ENCODE measurements at regions not wholly inside any gene's neighbourhood (a gene's known extent, or its start where the extent isn't known, plus 50 kb on each side); places are given as distances from the start of the nearest gene placed in this dataset.

DNA sequence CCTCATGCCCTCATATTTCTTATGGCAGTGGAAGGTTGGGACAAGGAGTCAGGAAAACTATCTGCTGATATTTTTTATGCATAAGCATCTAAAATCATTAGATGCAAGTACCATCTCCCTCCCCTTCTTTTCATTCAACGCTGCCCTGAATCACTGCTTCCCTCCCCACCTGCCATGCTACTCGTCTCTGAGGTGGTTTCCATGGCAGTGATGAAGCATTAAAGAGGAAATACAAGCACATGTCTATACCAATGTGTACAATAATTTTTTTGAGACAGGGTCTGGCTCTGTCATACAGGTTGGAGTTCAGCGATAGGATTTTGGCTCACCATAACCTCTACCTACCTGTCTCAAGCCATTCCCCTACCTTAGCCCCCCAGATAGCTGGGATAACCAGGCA, 67.5 kb upstream of the SETMAR start:
- Histone ChIP-seq H2BK15ac (ENCODE audit: low read depth, low read length) (no peak overlapping the region), H3K4me1 (ENCODE audit: control insufficient read depth, insufficient read depth, low read length) (no peaks in the 10 kb centered on the region), H3K18ac (ENCODE audit: low read depth, low read length) (no peak overlapping the region), H3K79me1 (ENCODE audit: low read depth in 1 of 2, low read length in 2 of 2) (no peaks in the 10 kb centered on the region), H2BK120ac (ENCODE audit: low read depth, low read length) (no peak overlapping the region), H2BK20ac (ENCODE audit: low read depth, low read length) (no peak overlapping the region), H2AK5ac (ENCODE audit: low read depth, low read length) (no peak overlapping the region), H3K9me3 (ENCODE audit: control insufficient read depth, insufficient read depth, low read length) (no peaks in the 10 kb centered on the region), H3K27me3 (ENCODE audit: control insufficient read depth, insufficient read depth, low read length) (no peaks in the 10 kb centered on the region), H3K9ac (ENCODE audit: low read depth, low read length) (no peak overlapping the region), H3K56ac (ENCODE audit: extremely low read depth, insufficient read depth, low read length) (no peak overlapping the region), H2AK9ac (replicated peaks; ENCODE audit: low read depth, low read length, poor library complexity) (no peak overlapping the region), H4K8ac (ENCODE audit: low read depth in 2 of 2, low read length in 2 of 2) (no peak overlapping the region), H3K36me3 (ENCODE audit: control insufficient read depth, insufficient read depth, low read length) (no peaks in the 10 kb centered on the region), H3K23ac (ENCODE audit: low read depth, low read length) (no peak overlapping the region), H3K9me1 (ENCODE audit: insufficient read depth, low read length) (no peaks in the 10 kb centered on the region), H2AFZ (replicated peaks; ENCODE audit: low read length, poor library complexity) (no peak overlapping the region), H2BK5ac (ENCODE audit: low read depth, low read length, poor library complexity, severe bottlenecking) (no peak overlapping the region), H3K4ac (ENCODE audit: low read depth, low read length) (no peak overlapping the region), H3K4me3 (ENCODE audit: insufficient read depth, low read depth, low read length) (no peak overlapping the region), H4K91ac (ENCODE audit: insufficient read depth, low read depth, low read length) (no peak overlapping the region), H4K20me1 (ENCODE audit: insufficient read depth, low read length) (no peaks in the 10 kb centered on the region), H3K14ac (replicated peaks; ENCODE audit: low read depth, low read length) (no peak overlapping the region), H3K4me2 (ENCODE audit: low read depth, low read length) (no peak overlapping the region), H4K5ac (ENCODE audit: low read depth, low read length) (no peak overlapping the region), H3K27ac (ENCODE audit: insufficient read depth, low read length) (no peak overlapping the region)
- TF ChIP-seq FOS (IDR thresholded peaks at IDR 0.05; ENCODE audit: low read depth, low read length): no peak
- TF ChIP-seq RFX5 (IDR thresholded peaks at IDR 0.05; ENCODE audit: low read depth, low read length): no peak
- TF ChIP-seq CEBPB (IDR thresholded peaks at IDR 0.05; ENCODE audit: low read depth, low read length): no peak
- TF ChIP-seq RAD21 (IDR thresholded peaks at IDR 0.05; ENCODE audit: low read length): no peak
- no peak for TF ChIP-seq MAFK (IDR thresholded peaks at IDR 0.05; ENCODE audit: low read depth, low read length)
- no peak for TF ChIP-seq MAZ (IDR thresholded peaks at IDR 0.05; ENCODE audit: borderline replicate concordance, low read depth, low read length)
- no peak for TF ChIP-seq USF2 (IDR thresholded peaks at IDR 0.05; ENCODE audit: low read depth, low read length)
- TF ChIP-seq POLR2A (IDR thresholded peaks at IDR 0.05; ENCODE audit: low read depth, low read length): no peak
- no peak for TF ChIP-seq MXI1 (IDR thresholded peaks at IDR 0.05; ENCODE audit: borderline replicate concordance, low read depth, low read length)
- TF ChIP-seq RCOR1 (IDR thresholded peaks at IDR 0.05; ENCODE audit: insufficient replicate concordance, low read length): no peak
- no peak for TF ChIP-seq SMC3 (IDR thresholded peaks at IDR 0.05; ENCODE audit: low read depth, low read length)
- TF ChIP-seq, protein P1, sequence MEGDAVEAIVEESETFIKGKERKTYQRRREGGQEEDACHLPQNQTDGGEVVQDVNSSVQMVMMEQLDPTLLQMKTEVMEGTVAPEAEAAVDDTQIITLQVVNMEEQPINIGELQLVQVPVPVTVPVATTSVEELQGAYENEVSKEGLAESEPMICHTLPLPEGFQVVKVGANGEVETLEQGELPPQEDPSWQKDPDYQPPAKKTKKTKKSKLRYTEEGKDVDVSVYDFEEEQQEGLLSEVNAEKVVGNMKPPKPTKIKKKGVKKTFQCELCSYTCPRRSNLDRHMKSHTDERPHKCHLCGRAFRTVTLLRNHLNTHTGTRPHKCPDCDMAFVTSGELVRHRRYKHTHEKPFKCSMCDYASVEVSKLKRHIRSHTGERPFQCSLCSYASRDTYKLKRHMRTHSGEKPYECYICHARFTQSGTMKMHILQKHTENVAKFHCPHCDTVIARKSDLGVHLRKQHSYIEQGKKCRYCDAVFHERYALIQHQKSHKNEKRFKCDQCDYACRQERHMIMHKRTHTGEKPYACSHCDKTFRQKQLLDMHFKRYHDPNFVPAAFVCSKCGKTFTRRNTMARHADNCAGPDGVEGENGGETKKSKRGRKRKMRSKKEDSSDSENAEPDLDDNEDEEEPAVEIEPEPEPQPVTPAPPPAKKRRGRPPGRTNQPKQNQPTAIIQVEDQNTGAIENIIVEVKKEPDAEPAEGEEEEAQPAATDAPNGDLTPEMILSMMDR (conservative IDR thresholded peaks at IDR 0.05; ENCODE audit: low read depth, low read length): no peak
- TF ChIP-seq ELK1 (IDR thresholded peaks at IDR 0.05; ENCODE audit: borderline replicate concordance, low read depth, low read length): no peak
- TF ChIP-seq BHLHE40 (IDR thresholded peaks at IDR 0.05; ENCODE audit: low read depth, low read length): no peak
- TF ChIP-seq CHD1 (IDR thresholded peaks at IDR 0.05; ENCODE audit: low read depth, low read length): no peak
- TF ChIP-seq NFE2L2 (IDR thresholded peaks at IDR 0.05; ENCODE audit: low read depth, low read length): no peak
- ChIA-PET CTCF (interaction anchor here (0.7 kb wide), 1 partner anchor 1187 kb away, joined by 3 read pairs; no protein-coding TSS in a partner anchor), POLR2A (ENCODE audit: unreplicated experiment) (no interaction called here)
- dilution Hi-C loops (cut with HindIII; ENCODE audit: low sequenced_read_pairs, unreplicated experiment) (no loop called here), intact Hi-C loops (cut with micrococcal nuclease) (no loop called here), in situ Hi-C loops (cut with MboI; ENCODE audit: low sequenced_read_pairs) (no loop called here)
- no TSS peak for BruUV-seq (replicated peaks)
- no CpG with 5 or more reads among the region's 3 CpGs for WGBS, 2 experiments (ENCODE audit: extremely low coverage in 2 of 2, insufficient read length in 1 of 2)
- DNase-seq (no peak), ATAC-seq (ENCODE audit: low read depth) (no peak)

Data from IMR-90 (cell line).